OCI-LY7 (cell line): ENCODE measurements at regions not wholly inside any gene's neighbourhood (a gene's known extent, or its start where the extent isn't known, plus 50 kb on each side); places are given as distances from the start of the nearest gene placed in this dataset.
"Not testable (repeated sequence)": the region's sequence is repeated elsewhere in the genome, so short reads cannot be mapped to it uniquely, and the experiment has no call there.

Experiments
- BruUV-seq: library from RNA; stranded (reverse); fragments of 400-500 nt; replicated peaks from 2 replicates; lab custom pipeline; 2021; lab: Mats Ljungman, UMichigan
- CTCF ChIA-PET: fragments of 300-600 bp; sonication (Branson Sonifier 250); formaldehyde crosslinking; loops from one replicate; lab custom pipeline; 2022; ENCODE audit warnings: antibody characterized with exemption; ENCODE audit not compliant: unreplicated experiment; lab: Charles Lee
- POLR2A ChIA-PET: fragments of 300-600 bp; sonication (Branson Sonifier 250); formaldehyde crosslinking; loops from one replicate; lab custom pipeline; 2022; ENCODE audit warnings: antibody characterized with exemption; lab: Charles Lee
- DNase-seq: peaks from one replicate; pipeline ENCODE4 v3.0.0-alpha.2; 2015; ENCODE audit warnings: low spot score
- H2AFZ ChIP-seq: fragments of 200-600 bp; sonication (generic), shearing (Covaris generic); 2 replicates; pipeline ENCODE4 v1.6.1; 2014; ENCODE audit warnings: mild to moderate bottlenecking, antibody characterized with exemption, low read length, moderate library complexity
- H3K27ac ChIP-seq: fragments of 200-600 bp; sonication (generic); 2 replicates; pipeline ENCODE4 v1.5.1; 2014; ENCODE audit warnings: mixed run types, low read depth, mild to moderate bottlenecking, moderate library complexity, low read length, inconsistent platforms; ENCODE audit not compliant: poor library complexity, severe bottlenecking
- H3K36me3 ChIP-seq: fragments of 200-600 bp; sonication (generic); 2 replicates; pipeline ENCODE4 v1.6.1; 2014; ENCODE audit warnings: mild to moderate bottlenecking, antibody characterized with exemption, low read length, moderate library complexity, mixed read lengths; ENCODE audit not compliant: insufficient read depth
- H3K4me1 ChIP-seq: fragments of 200-600 bp; sonication (generic); 2 replicates; pipeline ENCODE4 v1.5.1; 2014; ENCODE audit warnings: mild to moderate bottlenecking, low read length; ENCODE audit not compliant: insufficient read depth, poor library complexity, severe bottlenecking
- H3K4me2 ChIP-seq: fragments of 200-600 bp; sonication (generic); 2 replicates; pipeline ENCODE4 v1.6.1; 2014; ENCODE audit warnings: mild to moderate bottlenecking, low read length
- H3K4me3 ChIP-seq: fragments of 200-600 bp; sonication (generic); 2 replicates; pipeline ENCODE4 v1.5.1; 2014; ENCODE audit warnings: mild to moderate bottlenecking, low read depth, low read length; ENCODE audit not compliant: poor library complexity, severe bottlenecking
- H3K79me2 ChIP-seq: fragments of 200-600 bp; sonication (generic); 2 replicates; pipeline ENCODE4 v1.6.1; 2016; ENCODE audit warnings: low read depth, mild to moderate bottlenecking, low read length, moderate library complexity, mixed read lengths; ENCODE audit not compliant: insufficient read depth
- H3K9me2 ChIP-seq: fragments of 200-600 bp; sonication (generic); 2 replicates; pipeline ENCODE4 v1.6.1; 2016; ENCODE audit warnings: mild to moderate bottlenecking, low read length, mixed read lengths; ENCODE audit not compliant: insufficient read depth
- H3K9me3 ChIP-seq: fragments of 200-600 bp; sonication (generic); 2 replicates; pipeline ENCODE4 v1.6.1; 2014; ENCODE audit warnings: mild to moderate bottlenecking, mixed run types, low read length, mixed read lengths
- H4K20me1 ChIP-seq: fragments of 200-600 bp; sonication (generic); 2 replicates; pipeline ENCODE4 v1.6.1; 2014; ENCODE audit warnings: mild to moderate bottlenecking, antibody characterized with exemption, low read length, moderate library complexity, mixed read lengths; ENCODE audit not compliant: insufficient read depth
- EZH2phosphoT487 ChIP-seq: fragments of 200-600 bp; sonication (generic); IDR thresholded peaks from 2 replicates; pipeline ENCODE4 v1.6.1; 2018; ENCODE audit warnings: low read depth, borderline replicate concordance, mild to moderate bottlenecking, mixed run types, antibody characterized with exemption, low read length, moderate library complexity, mixed read lengths
- intact Hi-C: fragments of 100-400 bp; cut with micrococcal nuclease; formaldehyde crosslinking; loops from one replicate; pipeline ENCODE4 v1.10.0; 2022; ENCODE audit not compliant: unreplicated experiment
- TF ChIP-seq, protein P1 (sequence below): fragments of 200-600 bp; sonication (generic); conservative IDR thresholded peaks from 2 replicates; pipeline ENCODE4 v1.5.1; 2014; ENCODE audit warnings: mild to moderate bottlenecking, antibody characterized with exemption, low read length, moderate library complexity, mixed read lengths

DNA sequence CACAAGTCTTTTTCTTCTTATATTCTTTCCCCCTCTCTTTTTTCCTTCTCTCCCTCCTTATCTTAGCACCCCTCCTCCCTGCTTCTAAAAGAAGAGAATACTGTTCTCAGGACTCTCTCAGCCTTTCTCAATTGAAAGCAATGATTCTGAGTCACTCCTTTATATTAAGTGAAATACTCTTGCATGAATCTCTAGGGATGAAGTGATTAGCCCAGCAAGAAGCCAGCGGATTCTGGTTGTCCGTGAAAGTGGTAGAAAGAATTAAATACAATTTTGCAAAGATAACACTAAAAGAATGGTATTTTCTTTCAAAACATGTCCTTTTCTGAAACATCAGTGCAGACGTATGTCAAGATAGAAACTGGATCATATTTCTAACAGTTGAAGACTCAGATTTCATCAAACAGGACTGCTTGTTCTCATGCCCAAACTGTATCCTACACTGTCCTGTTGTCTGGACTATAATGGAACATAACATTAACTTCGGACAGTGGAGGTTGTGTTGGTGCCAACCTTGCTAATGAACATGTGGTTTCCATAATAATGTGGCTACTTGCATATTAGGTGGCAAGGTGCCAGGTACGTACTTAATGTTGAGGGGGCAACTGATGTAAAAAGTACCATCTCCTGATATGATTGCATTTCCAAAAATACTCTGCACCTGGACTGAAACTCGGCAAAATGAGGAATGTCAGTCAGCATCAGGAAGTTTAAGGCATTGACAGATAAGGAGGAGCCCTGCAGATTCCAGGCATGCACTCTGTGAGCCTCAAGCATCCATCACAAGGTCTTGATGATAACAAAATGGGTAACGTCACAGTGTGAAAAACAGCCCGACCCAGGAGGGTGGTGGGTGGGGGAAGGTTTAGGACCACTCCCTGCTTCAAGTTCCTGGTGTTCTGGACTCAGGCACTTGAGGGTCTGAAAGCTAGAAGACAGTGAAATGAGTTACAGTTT, 357.2 kb downstream of the DLEU7 start:
- no peaks in the 10 kb centered on the region for H3K79me2 ChIP-seq
- peaks cover under 1% of the 10 kb centered on the region for H3K4me1 ChIP-seq
- H4K20me1 ChIP-seq: no peaks in the 10 kb centered on the region
- ChIA-PET CTCF (no interaction called here), POLR2A (no interaction called here)
- no peak overlapping the region for H2AFZ ChIP-seq
- TF ChIP-seq, protein P1, sequence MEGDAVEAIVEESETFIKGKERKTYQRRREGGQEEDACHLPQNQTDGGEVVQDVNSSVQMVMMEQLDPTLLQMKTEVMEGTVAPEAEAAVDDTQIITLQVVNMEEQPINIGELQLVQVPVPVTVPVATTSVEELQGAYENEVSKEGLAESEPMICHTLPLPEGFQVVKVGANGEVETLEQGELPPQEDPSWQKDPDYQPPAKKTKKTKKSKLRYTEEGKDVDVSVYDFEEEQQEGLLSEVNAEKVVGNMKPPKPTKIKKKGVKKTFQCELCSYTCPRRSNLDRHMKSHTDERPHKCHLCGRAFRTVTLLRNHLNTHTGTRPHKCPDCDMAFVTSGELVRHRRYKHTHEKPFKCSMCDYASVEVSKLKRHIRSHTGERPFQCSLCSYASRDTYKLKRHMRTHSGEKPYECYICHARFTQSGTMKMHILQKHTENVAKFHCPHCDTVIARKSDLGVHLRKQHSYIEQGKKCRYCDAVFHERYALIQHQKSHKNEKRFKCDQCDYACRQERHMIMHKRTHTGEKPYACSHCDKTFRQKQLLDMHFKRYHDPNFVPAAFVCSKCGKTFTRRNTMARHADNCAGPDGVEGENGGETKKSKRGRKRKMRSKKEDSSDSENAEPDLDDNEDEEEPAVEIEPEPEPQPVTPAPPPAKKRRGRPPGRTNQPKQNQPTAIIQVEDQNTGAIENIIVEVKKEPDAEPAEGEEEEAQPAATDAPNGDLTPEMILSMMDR: no peak
- TF ChIP-seq EZH2phosphoT487: no peak
- DNase-seq: no peak
- peaks cover 6% of the 10 kb centered on the region; the same call in 1 of the 2 replicates for H3K9me3 ChIP-seq
- no peaks in the 10 kb centered on the region for H3K9me2 ChIP-seq
- no peak overlapping the region for H3K27ac ChIP-seq
- no peak overlapping the region for H3K4me3 ChIP-seq
- no peaks in the 10 kb centered on the region for H3K36me3 ChIP-seq
- BruUV-seq: no TSS peak
- H3K4me2 ChIP-seq: no peak overlapping the region
- intact Hi-C loops: no loop called here

DNA sequence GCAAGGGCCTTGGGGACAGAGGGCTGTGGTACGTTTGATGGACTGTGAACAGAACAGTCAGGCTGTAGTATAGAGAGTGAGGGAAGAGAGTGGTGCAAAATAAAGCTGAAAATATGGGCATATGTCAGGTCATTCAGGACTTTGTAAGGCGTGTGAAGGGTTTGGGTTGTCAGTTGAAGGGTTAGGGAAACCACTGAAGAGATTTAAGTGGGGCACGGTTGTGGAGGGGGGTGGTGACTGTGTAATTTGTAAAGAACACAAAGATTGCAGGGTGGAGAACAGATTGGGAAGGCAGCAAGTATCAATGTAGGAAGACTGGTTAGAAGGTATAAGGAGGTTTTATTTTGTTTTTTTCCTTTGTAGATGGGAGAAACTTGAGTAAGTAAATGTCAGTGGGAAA, 349.8 kb downstream of the DLEU7 start:
- H2AFZ ChIP-seq: no peak overlapping the region
- H3K4me1 ChIP-seq: no peaks in the 10 kb centered on the region
- BruUV-seq: no TSS peak
- H3K79me2 ChIP-seq: no peaks in the 10 kb centered on the region
- ChIA-PET CTCF (no interaction called here), POLR2A (interaction anchor here (0.9 to 1.2 kb wide), 2 partner anchors 18 kb away, joined by 3 to 5 read pairs; no protein-coding TSS in a partner anchor)
- no peak overlapping the region for H3K27ac ChIP-seq
- H3K4me3 ChIP-seq: no peak overlapping the region
- DNase-seq: peak; percentile 0
- TF ChIP-seq, protein P1: no peak
- no peak for TF ChIP-seq EZH2phosphoT487
- H3K4me2 ChIP-seq: no peak overlapping the region
- intact Hi-C loops: no loop called here
- H3K9me3 ChIP-seq: no peaks in the 10 kb centered on the region
- no peaks in the 10 kb centered on the region for H3K36me3 ChIP-seq
- H4K20me1 ChIP-seq: no peaks in the 10 kb centered on the region
- H3K9me2 ChIP-seq: no peaks in the 10 kb centered on the region

DNA sequence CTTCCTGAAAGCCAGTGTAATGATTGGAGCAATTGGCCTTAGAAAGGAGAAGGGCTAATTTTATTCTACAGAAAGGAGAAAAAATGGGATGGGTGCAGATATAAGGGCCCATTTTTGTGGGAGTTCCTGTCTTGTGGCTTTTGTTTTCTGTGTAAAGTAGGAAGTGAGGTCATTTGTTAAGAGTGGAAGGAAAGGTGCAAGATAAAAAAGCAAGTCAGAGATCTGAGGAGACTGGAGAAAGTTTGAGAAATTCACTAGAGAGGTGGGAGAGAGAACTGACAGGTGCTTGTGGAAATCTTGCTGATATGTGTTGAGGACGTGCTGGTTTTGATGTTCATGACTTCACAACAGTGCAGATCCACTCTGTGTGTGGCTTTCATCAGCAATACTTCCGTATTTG, 349.4 kb downstream of the DLEU7 start:
- peak; percentile 0 for DNase-seq
- ChIA-PET CTCF (no interaction called here), POLR2A (interaction anchor here (0.9 to 1.2 kb wide), 2 partner anchors 18 to 19 kb away, joined by 3 to 5 read pairs; no protein-coding TSS in a partner anchor)
- no peaks in the 10 kb centered on the region for H3K36me3 ChIP-seq
- no peaks in the 10 kb centered on the region for H3K9me2 ChIP-seq
- H3K9me3 ChIP-seq: no peaks in the 10 kb centered on the region
- TF ChIP-seq, protein P1: no peak
- no peak for TF ChIP-seq EZH2phosphoT487
- no peaks in the 10 kb centered on the region for H3K79me2 ChIP-seq
- no peak overlapping the region for H3K4me3 ChIP-seq
- no peak overlapping the region for H3K4me2 ChIP-seq
- no peak overlapping the region for H2AFZ ChIP-seq
- intact Hi-C loops: no loop called here
- no peaks in the 10 kb centered on the region for H4K20me1 ChIP-seq
- no TSS peak for BruUV-seq
- H3K4me1 ChIP-seq: no peaks in the 10 kb centered on the region
- no peak overlapping the region for H3K27ac ChIP-seq

DNA sequence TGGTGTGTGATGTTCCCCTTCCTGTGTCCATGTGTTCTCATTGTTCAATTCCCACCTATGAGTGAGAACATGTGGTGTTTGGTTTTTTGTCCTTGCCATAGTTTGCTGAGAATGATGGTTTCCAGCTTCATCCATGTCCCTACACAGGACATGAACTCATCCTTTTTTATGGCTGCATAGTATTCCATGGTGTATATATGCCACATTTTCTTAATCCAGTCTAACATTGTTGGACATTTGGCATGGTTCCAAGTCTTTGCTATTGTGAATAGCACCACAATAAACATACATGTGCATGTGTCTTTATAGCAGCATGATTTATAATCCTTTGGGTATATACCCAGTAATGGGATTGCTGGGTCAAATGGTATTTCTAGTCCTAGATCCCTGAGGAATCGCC, 340.3 kb downstream of the DLEU7 start:
- H3K9me3 ChIP-seq, H3K4me1 ChIP-seq, CTCF ChIA-PET, DNase-seq, H3K4me3 ChIP-seq, POLR2A ChIA-PET, H4K20me1 ChIP-seq, H2AFZ ChIP-seq, H3K36me3 ChIP-seq, BruUV-seq, H3K79me2 ChIP-seq, intact Hi-C loops, H3K9me2 ChIP-seq, H3K4me2 ChIP-seq, H3K27ac ChIP-seq: not testable (repeated sequence)
